ENCODE measurements at regions not wholly inside any gene's neighbourhood (a gene's known extent, or its start where the extent isn't known, plus 50 kb on each side); places are given as distances from the start of the nearest gene placed in this dataset.
"Not testable (repeated sequence)": the region's sequence is repeated elsewhere in the genome, so short reads cannot be mapped to it uniquely, and the experiment has no call there.

GRCh38 chr16:63876103-63876502 is 1245.8 kb downstream of the CDH11 start:
- H3K27ac Mint-ChIP-seq: no peak overlapping the region
- H3K4me1 Mint-ChIP-seq (ENCODE audit: low read depth): no peaks in the 10 kb centered on the region
- intact Hi-C loops (cut with micrococcal nuclease): no loop called here
- H3K27me3 Mint-ChIP-seq: no peaks in the 10 kb centered on the region
- CTCF ChIA-PET: no interaction called here
- DNase-seq: no peak
- POLR2A ChIA-PET: no interaction called here
- peaks cover 18% of the 10 kb centered on the region for H3K9me3 Mint-ChIP-seq
- H3K36me3 Mint-ChIP-seq: no peaks in the 10 kb centered on the region
- no peak overlapping the region for H3K4me3 Mint-ChIP-seq

GRCh38 chr16:63860700-63861099 is 1261.2 kb downstream of the CDH11 start:
- H3K27me3 Mint-ChIP-seq; H3K4me1 Mint-ChIP-seq (ENCODE audit: low read depth); POLR2A ChIA-PET; intact Hi-C loops (cut with micrococcal nuclease); CTCF ChIA-PET; DNase-seq; H3K4me3 Mint-ChIP-seq; H3K36me3 Mint-ChIP-seq; H3K27ac Mint-ChIP-seq: not testable (repeated sequence)
- H3K9me3 Mint-ChIP-seq: peaks cover 14% of the 10 kb centered on the region

GRCh38 chr16:63856537-63856936 is 1265.3 kb downstream of the CDH11 start:
- Mint-ChIP-seq H3K4me1 (ENCODE audit: low read depth) (no peaks in the 10 kb centered on the region), H3K9me3 (peaks cover 12% of the 10 kb centered on the region), H3K27ac (no peak overlapping the region), H3K4me3 (no peak overlapping the region), H3K27me3 (no peaks in the 10 kb centered on the region), H3K36me3 (no peaks in the 10 kb centered on the region)
- no peak for DNase-seq
- intact Hi-C loops (cut with micrococcal nuclease): no loop called here
- ChIA-PET CTCF (interaction anchor here (0.6 kb wide), 1 partner anchor 437 kb away, joined by 3 read pairs; no protein-coding TSS in a partner anchor), POLR2A (no interaction called here)

GRCh38 chr16:63850979-63851378 is 1270.9 kb downstream of the CDH11 start:
- POLR2A ChIA-PET: no interaction called here
- H3K9me3 Mint-ChIP-seq: peaks cover 30% of the 10 kb centered on the region
- no peak overlapping the region for H3K4me3 Mint-ChIP-seq
- H3K36me3 Mint-ChIP-seq: no peaks in the 10 kb centered on the region
- CTCF ChIA-PET: no interaction called here
- no peaks in the 10 kb centered on the region for H3K4me1 Mint-ChIP-seq (ENCODE audit: low read depth)
- H3K27me3 Mint-ChIP-seq: no peaks in the 10 kb centered on the region
- no peak for DNase-seq
- intact Hi-C loops (cut with micrococcal nuclease): no loop called here
- no peak overlapping the region for H3K27ac Mint-ChIP-seq

- CTCF ChIA-PET: no interaction called here
- DNase-seq: no peak
- Mint-ChIP-seq H3K36me3 (no peaks in the 10 kb centered on the region), H3K4me3 (no peak overlapping the region), H3K27ac (no peak overlapping the region), H3K9me3 (peaks cover 42% of the 10 kb centered on the region), H3K27me3 (no peaks in the 10 kb centered on the region), H3K4me1 (ENCODE audit: low read depth) (no peaks in the 10 kb centered on the region)
- intact Hi-C loops (cut with micrococcal nuclease): no loop called here
- POLR2A ChIA-PET: no interaction called here
Observed at GRCh38 chr16:63841271-63841670, 1280.6 kb downstream of the CDH11 start.

- DNase-seq: no peak
- CTCF ChIA-PET: no interaction called here
- Mint-ChIP-seq H3K4me3 (no peak overlapping the region), H3K36me3 (no peaks in the 10 kb centered on the region), H3K4me1 (ENCODE audit: low read depth) (no peaks in the 10 kb centered on the region), H3K27ac (no peak overlapping the region), H3K27me3 (no peaks in the 10 kb centered on the region), H3K9me3 (peaks cover 37% of the 10 kb centered on the region)
- POLR2A ChIA-PET: no interaction called here
- intact Hi-C loops (cut with micrococcal nuclease): no loop called here
Observed at GRCh38 chr16:63830061-63830460, 1291.8 kb downstream of the CDH11 start.

GRCh38 chr16:63822818-63823217 is 1299.0 kb downstream of the CDH11 start:
- H3K4me1 Mint-ChIP-seq (ENCODE audit: low read depth): no peaks in the 10 kb centered on the region
- H3K27ac Mint-ChIP-seq: no peak overlapping the region
- ChIA-PET CTCF (no interaction called here), POLR2A (no interaction called here)
- H3K36me3 Mint-ChIP-seq: no peaks in the 10 kb centered on the region
- no peak for DNase-seq
- intact Hi-C loops (cut with micrococcal nuclease): no loop called here
- H3K4me3 Mint-ChIP-seq: no peak overlapping the region
- peaks cover 35% of the 10 kb centered on the region for H3K9me3 Mint-ChIP-seq
- H3K27me3 Mint-ChIP-seq: no peaks in the 10 kb centered on the region

GRCh38 chr16:63816276-63816675 is 1305.6 kb downstream of the CDH11 start:
- Mint-ChIP-seq H3K27me3 (no peaks in the 10 kb centered on the region), H3K27ac (no peak overlapping the region), H3K36me3 (no peaks in the 10 kb centered on the region), H3K4me1 (ENCODE audit: low read depth) (no peaks in the 10 kb centered on the region), H3K9me3 (peaks cover 42% of the 10 kb centered on the region), H3K4me3 (no peak overlapping the region)
- intact Hi-C loops (cut with micrococcal nuclease): no loop called here
- no peak for DNase-seq
- POLR2A ChIA-PET: no interaction called here
- CTCF ChIA-PET: no interaction called here

GRCh38 chr16:63813862-63814261 is 1308.0 kb downstream of the CDH11 start:
- peaks cover 32% of the 10 kb centered on the region for H3K9me3 Mint-ChIP-seq
- ChIA-PET POLR2A (no interaction called here), CTCF (no interaction called here)
- H3K36me3 Mint-ChIP-seq: no peaks in the 10 kb centered on the region
- no peak for DNase-seq
- no peaks in the 10 kb centered on the region for H3K4me1 Mint-ChIP-seq (ENCODE audit: low read depth)
- no peak overlapping the region for H3K27ac Mint-ChIP-seq
- H3K27me3 Mint-ChIP-seq: no peaks in the 10 kb centered on the region
- intact Hi-C loops (cut with micrococcal nuclease): no loop called here
- H3K4me3 Mint-ChIP-seq: no peak overlapping the region

GRCh38 chr16:63808730-63809129 is 1313.1 kb downstream of the CDH11 start:
- no peak for DNase-seq
- H3K4me3 Mint-ChIP-seq: no peak overlapping the region
- H3K4me1 Mint-ChIP-seq (ENCODE audit: low read depth): no peaks in the 10 kb centered on the region
- CTCF ChIA-PET: no interaction called here
- H3K9me3 Mint-ChIP-seq: peaks cover 14% of the 10 kb centered on the region
- no peaks in the 10 kb centered on the region for H3K36me3 Mint-ChIP-seq
- H3K27ac Mint-ChIP-seq: no peak overlapping the region
- H3K27me3 Mint-ChIP-seq: no peaks in the 10 kb centered on the region
- intact Hi-C loops (cut with micrococcal nuclease): no loop called here
- POLR2A ChIA-PET: no interaction called here

GRCh38 chr16:63806794-63807506 is 1314.9 kb downstream of the CDH11 start:
- Mint-ChIP-seq H3K36me3 (no peaks in the 10 kb centered on the region), H3K4me3 (no peak overlapping the region), H3K27me3 (no peaks in the 10 kb centered on the region), H3K4me1 (ENCODE audit: low read depth) (no peaks in the 10 kb centered on the region), H3K9me3 (peaks cover 16% of the 10 kb centered on the region), H3K27ac (no peak overlapping the region)
- ChIA-PET CTCF (no interaction called here), POLR2A (no interaction called here)
- intact Hi-C loops (cut with micrococcal nuclease): no loop called here
- DNase-seq: no peak

- H3K4me1 Mint-ChIP-seq (ENCODE audit: low read depth): no peaks in the 10 kb centered on the region
- ChIA-PET CTCF (no interaction called here), POLR2A (no interaction called here)
- H3K27me3 Mint-ChIP-seq: no peaks in the 10 kb centered on the region
- intact Hi-C loops (cut with micrococcal nuclease): no loop called here
- no peak for DNase-seq
- no peak overlapping the region for H3K27ac Mint-ChIP-seq
- no peaks in the 10 kb centered on the region for H3K36me3 Mint-ChIP-seq
- peaks cover 17% of the 10 kb centered on the region for H3K9me3 Mint-ChIP-seq
- H3K4me3 Mint-ChIP-seq: no peak overlapping the region
Observed at GRCh38 chr16:63804126-63804525, 1317.7 kb downstream of the CDH11 start.

- Mint-ChIP-seq H3K27ac (no peak overlapping the region), H3K36me3 (no peaks in the 10 kb centered on the region), H3K9me3 (peaks cover 32% of the 10 kb centered on the region), H3K4me1 (ENCODE audit: low read depth) (no peaks in the 10 kb centered on the region), H3K4me3 (no peak overlapping the region), H3K27me3 (no peaks in the 10 kb centered on the region)
- ChIA-PET CTCF (no interaction called here), POLR2A (no interaction called here)
- intact Hi-C loops (cut with micrococcal nuclease): no loop called here
- no peak for DNase-seq
Observed at GRCh38 chr16:63789603-63790002, 1332.3 kb downstream of the CDH11 start.
